ENCODE measurements at regions not wholly inside any gene's neighbourhood (a gene's known extent, or its start where the extent isn't known, plus 50 kb on each side); places are given as distances from the start of the nearest gene placed in this dataset.
"Not testable (repeated sequence)": the region's sequence is repeated elsewhere in the genome, so short reads cannot be mapped to it uniquely, and the experiment has no call there.

GRCh38 chr13:57909833-57910232 is 278.3 kb downstream of the PCDH17 start:
- not testable (repeated sequence) for DNase-seq (ENCODE audit: low read depth in 2 of 2)

- no peak for DNase-seq (ENCODE audit: low read depth in 2 of 2)
Measured at GRCh38 chr13:57918086-57918485, 286.5 kb downstream of the PCDH17 start.

GRCh38 chr13:57918913-57919312 is 287.4 kb downstream of the PCDH17 start:
- DNase-seq (ENCODE audit: low read depth in 2 of 2): no peak

GRCh38 chr13:57925250-57925649 is 293.7 kb downstream of the PCDH17 start:
- DNase-seq (ENCODE audit: low read depth in 2 of 2): no peak

GRCh38 chr13:57925751-57926150 is 294.2 kb downstream of the PCDH17 start:
- DNase-seq (ENCODE audit: low read depth in 2 of 2): no peak

GRCh38 chr13:57932061-57932460 is 300.5 kb downstream of the PCDH17 start:
- DNase-seq (ENCODE audit: low read depth in 2 of 2): no peak

DNA sequence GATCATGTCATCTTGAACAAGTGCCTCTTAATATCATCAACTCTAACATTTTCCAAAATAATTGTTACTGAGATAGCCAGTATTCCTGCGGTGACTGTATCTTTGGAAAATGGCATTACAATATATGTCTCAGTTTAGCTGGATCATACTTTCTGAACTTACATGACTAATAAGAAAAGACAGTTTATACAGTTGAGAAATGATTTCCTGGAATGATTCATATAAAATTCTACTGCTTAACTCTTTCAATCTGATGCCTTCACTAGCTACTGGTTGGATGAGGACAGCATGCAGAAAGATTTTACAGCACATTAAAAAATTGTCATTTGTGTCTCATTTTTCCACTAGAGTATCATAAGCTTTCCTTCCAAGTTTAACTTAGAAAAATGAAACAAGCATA is 302.1 kb downstream of the PCDH17 start:
- no peak for DNase-seq (ENCODE audit: low read depth in 2 of 2)

DNA sequence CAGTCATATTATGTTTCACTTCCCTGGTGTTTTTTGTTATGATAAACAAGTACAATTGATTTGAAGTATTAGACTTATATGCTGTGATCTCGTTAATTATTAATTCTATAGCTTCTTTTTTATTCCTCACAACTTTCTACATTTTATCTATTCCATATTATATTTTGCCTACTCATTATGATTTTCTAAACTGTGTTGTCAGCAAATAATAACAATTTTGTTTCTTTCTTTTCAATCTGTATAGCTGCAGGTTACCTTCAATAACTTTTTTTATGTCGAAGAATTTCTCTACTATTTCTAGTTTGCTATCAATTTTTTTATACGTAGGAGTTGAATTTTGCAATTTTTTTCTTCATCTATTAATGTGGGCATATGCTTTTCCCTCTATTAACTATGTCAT is 304.4 kb downstream of the PCDH17 start:
- DNase-seq (ENCODE audit: low read depth in 2 of 2): no peak

DNA sequence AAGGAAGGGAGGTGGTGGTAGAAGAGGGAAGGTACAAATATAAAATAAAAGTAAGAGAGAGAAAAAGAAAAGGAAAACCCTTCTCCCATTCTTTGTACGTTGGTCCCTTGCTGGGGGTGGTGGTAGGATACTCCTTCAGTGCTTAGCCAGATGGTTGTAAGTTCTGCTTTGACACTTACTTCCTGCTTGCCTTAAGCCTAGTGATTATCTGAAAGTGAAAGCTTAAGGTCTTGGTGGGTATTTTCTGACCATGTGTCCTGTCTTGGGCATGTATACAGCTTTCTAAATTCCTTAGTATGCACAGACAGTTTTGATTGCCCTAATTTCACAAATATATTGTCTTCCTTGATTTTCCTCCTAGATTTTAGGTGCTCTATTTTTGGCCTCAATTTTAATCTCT is 314.8 kb downstream of the PCDH17 start:
- no peak for DNase-seq (ENCODE audit: low read depth in 2 of 2)

- no peak for DNase-seq (ENCODE audit: low read depth in 2 of 2)
Measured at GRCh38 chr13:57948884-57949283, 317.3 kb downstream of the PCDH17 start.

- no peak for DNase-seq (ENCODE audit: low read depth in 2 of 2)
Measured at GRCh38 chr13:57969951-57970350, 338.4 kb downstream of the PCDH17 start.

- DNase-seq (ENCODE audit: low read depth in 2 of 2): no peak
Measured at GRCh38 chr13:57970404-57970803, 338.9 kb downstream of the PCDH17 start.

GRCh38 chr13:57982782-57983181 is 351.2 kb downstream of the PCDH17 start:
- DNase-seq (ENCODE audit: low read depth in 2 of 2): no peak

- DNase-seq (ENCODE audit: low read depth in 2 of 2): no peak
Measured at GRCh38 chr13:57988276-57988675, 356.7 kb downstream of the PCDH17 start.

DNA sequence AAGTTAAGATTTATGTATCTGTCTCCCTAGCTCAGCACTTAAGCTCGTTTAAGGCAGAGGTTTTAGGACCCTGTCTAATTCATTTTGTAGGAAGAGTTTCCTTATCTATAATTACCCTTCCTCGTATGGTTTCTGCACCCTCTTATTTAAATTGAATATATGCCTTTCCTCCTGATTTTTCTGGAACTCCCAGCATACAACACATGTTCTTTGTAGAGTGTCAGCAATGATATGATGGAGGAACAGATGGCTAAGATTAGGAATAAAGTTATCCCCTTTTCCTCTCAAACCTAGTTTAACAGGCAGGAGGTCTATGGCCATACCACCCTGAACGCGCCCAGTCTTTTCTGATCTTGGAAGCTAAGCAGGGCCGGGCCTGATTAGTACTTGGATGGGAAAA is 359.5 kb downstream of the PCDH17 start:
- no peak for DNase-seq (ENCODE audit: low read depth in 2 of 2)

DNA sequence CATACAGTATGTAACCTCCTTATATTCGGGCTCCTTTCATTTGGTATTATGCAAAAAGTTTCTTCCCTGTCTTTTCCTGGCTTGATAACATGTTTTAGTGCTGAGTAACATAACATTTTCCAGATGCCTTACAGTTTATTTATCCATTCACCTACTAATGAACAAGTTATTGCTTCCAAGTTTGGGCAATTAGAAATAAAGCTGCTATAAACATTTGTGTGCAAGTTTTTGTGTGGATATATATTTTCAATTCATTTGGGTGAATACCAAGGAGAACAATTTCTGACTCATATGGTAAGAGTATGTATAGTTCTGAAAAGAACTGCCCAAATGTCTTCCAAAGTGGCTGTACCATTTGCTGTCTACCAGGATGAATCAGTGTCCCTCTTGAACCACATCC is 360.9 kb downstream of the PCDH17 start:
- DNase-seq (ENCODE audit: low read depth in 2 of 2): no peak

- no peak for DNase-seq (ENCODE audit: low read depth in 2 of 2)
Measured at GRCh38 chr13:57996717-57997116, 365.2 kb downstream of the PCDH17 start.

DNA sequence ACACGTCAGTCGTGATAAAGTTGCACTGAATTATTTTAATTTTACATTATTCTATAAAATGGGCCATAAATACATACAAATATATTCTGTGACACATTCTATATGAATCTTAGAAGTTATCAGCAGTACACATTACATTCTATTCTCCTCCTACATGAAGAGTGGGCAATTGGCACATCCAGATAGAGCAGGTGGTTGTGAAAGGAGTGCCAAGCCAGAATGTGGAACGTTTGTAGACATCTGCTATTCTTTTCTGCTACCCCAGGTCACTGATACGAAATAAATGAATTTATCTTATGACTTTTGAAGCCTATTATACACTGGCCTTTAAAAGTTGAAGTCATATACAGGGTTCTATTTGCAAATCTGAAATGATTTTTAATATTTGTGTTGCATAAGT is 373.2 kb downstream of the PCDH17 start:
- DNase-seq (ENCODE audit: low read depth in 2 of 2): no peak

DNA sequence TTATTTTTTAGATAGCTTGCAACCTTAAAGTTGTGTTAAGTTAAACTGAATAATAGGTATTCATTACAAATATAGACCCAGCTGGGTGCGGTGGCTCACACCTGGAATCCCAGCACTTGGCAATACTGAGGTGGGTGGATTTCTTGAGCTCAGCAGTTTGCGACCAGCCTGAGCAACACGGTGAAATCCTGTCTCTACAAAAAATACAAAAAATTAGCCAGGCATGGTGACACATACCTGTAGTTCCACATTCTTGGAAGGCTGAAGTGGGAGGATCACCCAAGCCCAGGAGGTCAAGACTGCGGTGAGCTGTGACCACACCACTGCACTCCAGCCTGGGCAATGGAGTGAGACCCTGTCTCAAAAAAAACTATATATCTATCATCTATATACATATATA is 386.5 kb downstream of the PCDH17 start:
- no peak for DNase-seq (ENCODE audit: low read depth in 2 of 2)

- DNase-seq (ENCODE audit: low read depth in 2 of 2): no peak
Measured at GRCh38 chr13:58018865-58019264, 387.3 kb downstream of the PCDH17 start.

- DNase-seq (ENCODE audit: low read depth in 2 of 2): no peak
Measured at GRCh38 chr13:58024103-58024502, 392.6 kb downstream of the PCDH17 start.

GRCh38 chr13:58025821-58026220 is 394.3 kb downstream of the PCDH17 start:
- no peak for DNase-seq (ENCODE audit: low read depth in 2 of 2)

DNA sequence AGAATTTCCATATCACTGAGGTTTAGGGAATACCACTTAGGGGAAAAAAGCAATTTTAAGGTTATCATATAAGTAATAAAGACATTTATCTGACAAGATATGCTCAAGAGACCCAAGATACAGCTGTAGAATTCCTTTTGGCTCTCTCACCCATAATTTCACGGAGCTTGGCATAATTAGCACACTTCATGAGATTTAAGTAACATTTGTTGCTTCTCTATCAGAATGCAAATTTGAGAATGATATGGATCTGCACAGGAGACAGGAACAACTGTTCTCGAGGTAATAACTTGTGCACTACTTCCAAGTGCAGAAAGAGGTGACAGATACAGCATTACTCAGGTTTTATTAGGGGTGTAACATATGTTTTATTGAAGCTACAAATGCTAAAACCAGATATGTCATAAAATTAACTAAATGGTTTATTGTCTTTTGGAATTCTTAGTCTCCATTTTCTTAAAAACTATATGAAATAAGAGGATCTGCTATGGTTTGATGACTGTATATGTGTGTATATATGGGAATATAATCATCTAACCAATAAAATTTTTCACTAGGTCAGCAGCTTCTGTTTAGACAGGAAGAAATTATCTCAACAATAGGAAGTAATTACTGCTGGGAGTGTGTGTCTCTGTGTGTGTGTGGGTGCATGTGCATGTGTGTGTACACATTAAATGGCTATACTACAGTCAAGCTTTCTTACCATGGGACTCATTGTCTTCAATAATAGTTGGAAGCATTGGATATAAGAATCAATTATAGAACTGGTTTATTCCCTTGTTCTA is 401.3 kb downstream of the PCDH17 start:
- DNase-seq (ENCODE audit: low read depth in 2 of 2): no peak

DNA sequence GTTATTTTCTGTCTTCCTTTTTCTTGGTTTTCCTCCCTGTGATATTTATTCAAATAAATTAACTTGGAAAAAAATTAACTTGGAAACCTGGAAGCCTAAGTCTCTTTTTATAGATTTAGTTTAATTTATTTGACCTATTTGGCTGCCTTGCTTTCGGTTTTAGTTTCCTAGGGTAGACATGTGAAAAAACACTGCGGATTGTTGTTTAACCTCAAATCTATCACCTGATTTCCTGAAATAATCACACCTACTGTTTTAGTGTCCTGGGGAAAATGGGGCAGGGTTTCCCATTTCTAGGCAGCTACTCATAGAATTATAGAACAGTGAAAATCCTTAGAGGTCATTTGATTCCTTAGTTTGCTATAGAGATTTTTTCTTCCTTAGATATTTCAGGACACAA is 412.4 kb downstream of the PCDH17 start:
- no peak for DNase-seq (ENCODE audit: low read depth in 2 of 2)

Data from stimulated activated CD4-positive, alpha-beta T cell treated with anti-CD3 and anti-CD28 coated beads, Interleukin-12 subunit alpha, Interleukin-12 subunit beta, amount 100 ng/mL, for 24 hours (primary cell).